PFSK-1 (cell line): ENCODE measurements at regions not wholly inside any gene's neighbourhood (a gene's known extent, or its start where the extent isn't known, plus 50 kb on each side); places are given as distances from the start of the nearest gene placed in this dataset.

ENCODE experiments used
- FOXP2 ChIP-seq: optimal IDR thresholded peaks from 2 replicates; pipeline ENCODE3; 2011; ENCODE audit warnings: borderline replicate concordance, control low read depth, inconsistent platforms; ENCODE audit not compliant: insufficient read depth; ENCODE audit errors: extremely low read length, extremely low read depth
- POLR2AphosphoS5 ChIP-seq: IDR thresholded peaks from 2 replicates; pipeline ENCODE4 v1.6.1; 2012; ENCODE audit warnings: low read depth, mild to moderate bottlenecking, control low read depth, low read length, moderate library complexity
- SIN3A ChIP-seq: IDR thresholded peaks from 2 replicates; pipeline ENCODE4 v1.6.1; 2012; ENCODE audit warnings: mild to moderate bottlenecking, low read length, moderate library complexity, borderline replicate concordance; ENCODE audit not compliant: insufficient read depth
- TAF1 ChIP-seq: IDR thresholded peaks from 2 replicates; pipeline ENCODE4 v1.6.1; 2012; ENCODE audit warnings: low read length, control low read depth, borderline replicate concordance; ENCODE audit not compliant: insufficient read depth
- TF ChIP-seq, protein P1 (sequence below), 2 experiments: IDR thresholded peaks; 2 replicates each; pipeline versions ENCODE4 v1.6.1 to v1.8.0; 2011 to 2012; ENCODE audit warnings: low read depth in 2 of 2, low read length in 2 of 2, control low read depth in 1 of 2, inconsistent platforms in 1 of 2, mild to moderate bottlenecking in 1 of 2, moderate library complexity in 1 of 2; ENCODE audit not compliant: insufficient read depth in 1 of 2

DNA sequence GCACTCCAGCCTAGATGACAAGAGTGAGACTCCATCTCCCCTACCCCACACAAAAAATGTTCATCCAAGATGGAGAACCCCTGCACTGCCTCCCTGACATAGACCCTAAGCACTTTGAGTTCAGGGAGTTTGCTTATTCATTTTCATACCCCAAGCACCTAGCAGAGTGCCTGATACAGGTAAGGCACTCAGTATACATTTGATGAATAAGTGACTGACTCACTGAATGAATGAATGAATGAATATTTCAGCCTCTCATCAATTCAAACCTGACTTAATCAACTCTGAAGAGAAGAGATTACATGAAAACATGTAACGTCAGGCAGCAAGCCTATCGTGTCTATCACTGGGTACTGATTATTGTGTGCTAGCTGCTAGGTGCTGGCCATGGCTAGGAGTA is 121.3 kb upstream of the GADD45A start:
- TF ChIP-seq, protein P1, sequence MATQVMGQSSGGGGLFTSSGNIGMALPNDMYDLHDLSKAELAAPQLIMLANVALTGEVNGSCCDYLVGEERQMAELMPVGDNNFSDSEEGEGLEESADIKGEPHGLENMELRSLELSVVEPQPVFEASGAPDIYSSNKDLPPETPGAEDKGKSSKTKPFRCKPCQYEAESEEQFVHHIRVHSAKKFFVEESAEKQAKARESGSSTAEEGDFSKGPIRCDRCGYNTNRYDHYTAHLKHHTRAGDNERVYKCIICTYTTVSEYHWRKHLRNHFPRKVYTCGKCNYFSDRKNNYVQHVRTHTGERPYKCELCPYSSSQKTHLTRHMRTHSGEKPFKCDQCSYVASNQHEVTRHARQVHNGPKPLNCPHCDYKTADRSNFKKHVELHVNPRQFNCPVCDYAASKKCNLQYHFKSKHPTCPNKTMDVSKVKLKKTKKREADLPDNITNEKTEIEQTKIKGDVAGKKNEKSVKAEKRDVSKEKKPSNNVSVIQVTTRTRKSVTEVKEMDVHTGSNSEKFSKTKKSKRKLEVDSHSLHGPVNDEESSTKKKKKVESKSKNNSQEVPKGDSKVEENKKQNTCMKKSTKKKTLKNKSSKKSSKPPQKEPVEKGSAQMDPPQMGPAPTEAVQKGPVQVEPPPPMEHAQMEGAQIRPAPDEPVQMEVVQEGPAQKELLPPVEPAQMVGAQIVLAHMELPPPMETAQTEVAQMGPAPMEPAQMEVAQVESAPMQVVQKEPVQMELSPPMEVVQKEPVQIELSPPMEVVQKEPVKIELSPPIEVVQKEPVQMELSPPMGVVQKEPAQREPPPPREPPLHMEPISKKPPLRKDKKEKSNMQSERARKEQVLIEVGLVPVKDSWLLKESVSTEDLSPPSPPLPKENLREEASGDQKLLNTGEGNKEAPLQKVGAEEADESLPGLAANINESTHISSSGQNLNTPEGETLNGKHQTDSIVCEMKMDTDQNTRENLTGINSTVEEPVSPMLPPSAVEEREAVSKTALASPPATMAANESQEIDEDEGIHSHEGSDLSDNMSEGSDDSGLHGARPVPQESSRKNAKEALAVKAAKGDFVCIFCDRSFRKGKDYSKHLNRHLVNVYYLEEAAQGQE (IDR thresholded peaks at IDR 0.05; ENCODE audit: insufficient read depth in 1 of 2, low read depth in 2 of 2, low read length in 2 of 2), result no peak
- TF ChIP-seq FOXP2 (no peak), SIN3A (no peak), POLR2AphosphoS5 (no peak), TAF1 (no peak)

- TF ChIP-seq POLR2AphosphoS5 (no peak), TAF1 (no peak), FOXP2 (no peak), SIN3A (no peak)
- TF ChIP-seq, protein P1 (IDR thresholded peaks at IDR 0.05; ENCODE audit: insufficient read depth in 1 of 2, low read depth in 2 of 2, low read length in 2 of 2), result no peak
These were observed 120.8 kb upstream of the GADD45A start for GRCh38 chr1:67564193-67564592.

- TF ChIP-seq FOXP2, result no peak
- no peak for TF ChIP-seq SIN3A
- TF ChIP-seq, protein P1 (IDR thresholded peaks at IDR 0.05; ENCODE audit: insufficient read depth in 1 of 2, low read depth in 2 of 2, low read length in 2 of 2), result no peak
- no peak for TF ChIP-seq TAF1
- no peak for TF ChIP-seq POLR2AphosphoS5
These were observed 118.1 kb upstream of the GADD45A start for GRCh38 chr1:67566803-67567377.

- no peak for TF ChIP-seq POLR2AphosphoS5
- TF ChIP-seq, protein P1 (IDR thresholded peaks at IDR 0.05; ENCODE audit: insufficient read depth in 1 of 2, low read depth in 2 of 2, low read length in 2 of 2), result no peak
- TF ChIP-seq TAF1, result no peak
- no peak for TF ChIP-seq FOXP2
- no peak for TF ChIP-seq SIN3A
These were observed 114.4 kb upstream of the GADD45A start for GRCh38 chr1:67570486-67571143.
